HG03439 (cell line): ENCODE measurements at regions not wholly inside any gene's neighbourhood (a gene's known extent, or its start where the extent isn't known, plus 50 kb on each side); places are given as distances from the start of the nearest gene placed in this dataset.

ENCODE experiments used
- ATAC-seq: cut with Tn5 transposase; IDR thresholded peaks from one replicate; pipeline ENCODE4 v1.9.1; 2021; ENCODE audit warnings: mild to moderate bottlenecking, moderate library complexity; ENCODE audit not compliant: unreplicated experiment

- ATAC-seq, result no peak
Observed at GRCh38 chr4:20443015-20443805, 191.5 kb downstream of the SLIT2 start.

GRCh38 chr4:20444599-20445337 lies 193.1 kb downstream of the SLIT2 start:
- ATAC-seq, result no peak

GRCh38 chr4:20445933-20446723 lies 194.4 kb downstream of the SLIT2 start:
- no peak for ATAC-seq

GRCh38 chr4:20447103-20447502 lies 195.4 kb downstream of the SLIT2 start:
- no peak for ATAC-seq

GRCh38 chr4:20451986-20452385 lies 200.3 kb downstream of the SLIT2 start:
- ATAC-seq, result no peak

- no peak for ATAC-seq
Observed at GRCh38 chr4:20454515-20454914, 202.8 kb downstream of the SLIT2 start.

GRCh38 chr4:20456407-20456806 lies 204.7 kb downstream of the SLIT2 start:
- no peak for ATAC-seq

GRCh38 chr4:20462426-20463175 lies 210.9 kb downstream of the SLIT2 start:
- ATAC-seq, result no peak

- ATAC-seq, result no peak
Observed at GRCh38 chr4:20463176-20463430, 211.4 kb downstream of the SLIT2 start.

- no peak for ATAC-seq
Observed at GRCh38 chr4:20464381-20464780, 212.7 kb downstream of the SLIT2 start.

- ATAC-seq, result no peak
Observed at GRCh38 chr4:20474119-20474518, 222.4 kb downstream of the SLIT2 start.

- no peak for ATAC-seq
Observed at GRCh38 chr4:20478412-20478811, 221.8 kb upstream of the PACRGL start.

GRCh38 chr4:20480165-20480947 lies 219.9 kb upstream of the PACRGL start:
- ATAC-seq, result no peak

GRCh38 chr4:20483416-20483815 lies 216.8 kb upstream of the PACRGL start:
- no peak for ATAC-seq

GRCh38 chr4:20486433-20486832 lies 213.8 kb upstream of the PACRGL start:
- ATAC-seq, result no peak

GRCh38 chr4:20487446-20487845 lies 212.8 kb upstream of the PACRGL start:
- ATAC-seq, result no peak

- ATAC-seq, result no peak
Observed at GRCh38 chr4:20487852-20488251, 212.4 kb upstream of the PACRGL start.

- no peak for ATAC-seq
Observed at GRCh38 chr4:20490734-20491133, 209.5 kb upstream of the PACRGL start.

GRCh38 chr4:20493761-20494353 lies 206.4 kb upstream of the PACRGL start:
- ATAC-seq, result no peak

GRCh38 chr4:20496068-20496467 lies 204.2 kb upstream of the PACRGL start:
- ATAC-seq, result no peak
